Activated naive CD8-positive, alpha-beta T cell (primary cell): ENCODE measurements at regions not wholly inside any gene's neighbourhood (a gene's known extent, or its start where the extent isn't known, plus 50 kb on each side); places are given as distances from the start of the nearest gene placed in this dataset.

Source experiments
- H3K27ac Mint-ChIP-seq: one replicate; pipeline ENCODE4 v1.8.0; 2021; ENCODE audit warnings: mixed read lengths
- H3K27me3 Mint-ChIP-seq: one replicate; pipeline ENCODE4 v1.8.0; 2021; ENCODE audit warnings: mixed read lengths
- H3K36me3 Mint-ChIP-seq: one replicate; pipeline ENCODE4 v1.8.0; 2021; ENCODE audit warnings: mixed read lengths
- H3K4me1 Mint-ChIP-seq: one replicate; pipeline ENCODE4 v1.8.0; 2021; ENCODE audit warnings: low read depth, mixed read lengths
- H3K4me3 Mint-ChIP-seq: one replicate; pipeline ENCODE4 v1.8.0; 2021; ENCODE audit warnings: mild to moderate bottlenecking, mixed read lengths
- H3K9me3 Mint-ChIP-seq: one replicate; pipeline ENCODE4 v1.8.0; 2021; ENCODE audit warnings: low read depth, mixed read lengths

DNA sequence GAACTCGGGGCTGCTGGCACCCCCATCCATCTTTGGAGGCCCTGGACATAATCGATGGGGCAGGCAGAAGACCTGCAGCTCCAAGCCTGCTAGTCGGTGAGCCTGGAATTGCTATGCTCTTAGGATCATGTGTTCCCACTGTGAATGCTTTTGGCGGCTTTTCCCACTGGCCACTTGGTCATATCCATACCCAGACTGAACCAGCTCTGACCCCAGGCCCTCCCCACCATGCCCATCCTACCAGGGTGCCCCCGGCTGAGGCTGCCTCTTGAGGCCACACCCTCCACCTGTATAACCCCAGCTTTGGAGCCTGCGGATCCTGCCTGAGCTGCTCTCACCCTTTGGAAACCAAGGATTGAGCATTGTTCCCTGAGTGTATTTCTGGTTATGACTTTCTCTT lies 113.5 kb downstream of the TENT4A start:
- H3K27me3 Mint-ChIP-seq, result peaks cover 10% of the 10 kb centered on the region
- H3K9me3 Mint-ChIP-seq, result peaks cover 2% of the 10 kb centered on the region
- no peak overlapping the region for H3K4me3 Mint-ChIP-seq
- H3K27ac Mint-ChIP-seq, result no peak overlapping the region
- peaks cover 31% of the 10 kb centered on the region for H3K4me1 Mint-ChIP-seq
- H3K36me3 Mint-ChIP-seq, result no peaks in the 10 kb centered on the region

DNA sequence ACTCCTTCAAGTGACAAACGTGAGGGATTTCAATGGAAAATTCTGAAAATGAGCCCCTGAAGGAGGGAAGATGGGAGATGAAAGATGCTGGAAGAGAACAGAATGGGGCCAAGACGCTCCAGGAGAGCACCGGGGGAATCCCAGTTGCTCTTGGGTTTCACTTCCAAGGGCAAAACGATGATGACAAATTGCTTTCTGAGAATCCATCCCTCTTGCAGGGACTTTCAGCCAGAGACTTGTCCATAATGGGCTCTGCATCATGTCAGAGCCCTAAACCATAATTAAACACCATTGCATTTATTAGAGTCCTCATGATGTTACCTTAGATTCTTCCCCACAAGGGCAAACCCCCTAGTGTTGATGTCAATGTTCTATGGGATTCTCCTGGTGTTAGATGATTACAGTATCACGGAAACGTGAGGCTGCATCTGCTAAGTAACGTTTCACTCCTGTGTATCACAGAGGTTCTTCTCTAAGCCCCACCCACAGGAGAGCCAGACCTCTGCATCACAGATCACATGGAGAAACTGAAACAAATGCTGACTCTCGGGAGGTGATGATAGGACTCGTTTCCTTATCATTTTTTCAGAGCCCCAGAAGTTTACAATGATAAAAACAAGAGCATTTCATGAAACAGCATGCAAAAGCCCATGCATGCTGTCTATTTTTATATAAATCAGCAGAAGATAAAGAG lies 114.4 kb downstream of the TENT4A start:
- Mint-ChIP-seq H3K27ac (peak overlapping the region; percentile 70), H3K36me3 (no peaks in the 10 kb centered on the region), H3K4me3 (peak overlapping the region; percentile 82), H3K9me3 (no peaks in the 10 kb centered on the region), H3K4me1 (peaks cover 32% of the 10 kb centered on the region), H3K27me3 (peaks cover 10% of the 10 kb centered on the region)

DNA sequence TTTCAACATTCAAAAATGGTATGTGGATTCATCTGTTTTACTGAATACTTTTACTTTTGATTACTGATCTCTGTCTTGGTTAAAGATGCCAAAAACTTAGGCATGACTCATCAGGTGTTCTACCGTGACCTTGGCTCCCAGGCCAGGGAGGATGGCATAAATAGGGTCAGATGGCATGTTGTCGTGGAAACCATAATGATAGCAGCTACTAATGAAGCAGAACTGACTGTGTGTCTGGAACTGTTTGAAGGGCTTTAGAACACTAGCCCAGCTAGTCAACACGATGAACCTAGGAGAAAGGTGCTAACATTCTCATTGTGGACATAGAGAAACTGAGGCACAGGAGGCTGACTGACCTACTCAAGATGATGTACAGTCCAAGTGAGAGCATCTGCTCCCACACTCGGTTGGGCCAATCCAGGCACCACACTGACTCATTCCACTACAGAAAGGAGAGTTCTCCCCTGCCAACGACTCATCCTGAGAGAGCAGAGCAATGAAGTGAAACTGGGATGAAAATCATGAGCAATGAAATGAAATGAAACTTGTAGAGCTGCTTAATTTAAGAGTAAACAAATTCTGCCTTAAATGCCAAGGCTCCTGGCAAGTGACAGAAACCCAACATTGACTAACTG lies 116.0 kb downstream of the TENT4A start:
- peak overlapping the region; percentile 30 for H3K4me3 Mint-ChIP-seq
- H3K27ac Mint-ChIP-seq, result peak overlapping the region; percentile 78
- peaks cover 7% of the 10 kb centered on the region for H3K27me3 Mint-ChIP-seq
- H3K4me1 Mint-ChIP-seq, result peaks cover 32% of the 10 kb centered on the region
- H3K36me3 Mint-ChIP-seq, result no peaks in the 10 kb centered on the region
- H3K9me3 Mint-ChIP-seq, result no peaks in the 10 kb centered on the region

DNA sequence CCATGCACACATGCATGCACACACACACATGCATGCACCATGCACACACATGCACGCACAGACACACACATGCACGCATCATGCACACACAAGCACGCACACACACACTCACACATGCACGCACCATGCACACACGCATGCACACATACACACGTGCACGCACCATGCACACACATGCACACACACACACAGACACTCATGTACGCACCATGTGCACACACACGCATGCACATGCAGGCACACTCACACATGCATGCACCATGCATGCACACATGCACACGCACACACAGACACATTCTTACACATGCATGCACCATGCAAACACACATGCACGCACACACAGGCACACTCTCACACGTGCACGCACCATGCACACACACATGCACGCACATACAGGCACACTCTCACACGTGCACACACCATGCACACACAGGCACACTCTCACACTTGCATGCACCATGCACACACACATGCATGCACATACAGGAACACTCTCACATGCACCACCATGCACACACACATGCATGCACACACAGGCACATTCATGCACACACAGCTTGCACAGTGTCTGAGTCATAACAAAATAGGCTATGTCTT lies 117.5 kb downstream of the TENT4A start:
- H3K4me3 Mint-ChIP-seq, result no peak overlapping the region

DNA sequence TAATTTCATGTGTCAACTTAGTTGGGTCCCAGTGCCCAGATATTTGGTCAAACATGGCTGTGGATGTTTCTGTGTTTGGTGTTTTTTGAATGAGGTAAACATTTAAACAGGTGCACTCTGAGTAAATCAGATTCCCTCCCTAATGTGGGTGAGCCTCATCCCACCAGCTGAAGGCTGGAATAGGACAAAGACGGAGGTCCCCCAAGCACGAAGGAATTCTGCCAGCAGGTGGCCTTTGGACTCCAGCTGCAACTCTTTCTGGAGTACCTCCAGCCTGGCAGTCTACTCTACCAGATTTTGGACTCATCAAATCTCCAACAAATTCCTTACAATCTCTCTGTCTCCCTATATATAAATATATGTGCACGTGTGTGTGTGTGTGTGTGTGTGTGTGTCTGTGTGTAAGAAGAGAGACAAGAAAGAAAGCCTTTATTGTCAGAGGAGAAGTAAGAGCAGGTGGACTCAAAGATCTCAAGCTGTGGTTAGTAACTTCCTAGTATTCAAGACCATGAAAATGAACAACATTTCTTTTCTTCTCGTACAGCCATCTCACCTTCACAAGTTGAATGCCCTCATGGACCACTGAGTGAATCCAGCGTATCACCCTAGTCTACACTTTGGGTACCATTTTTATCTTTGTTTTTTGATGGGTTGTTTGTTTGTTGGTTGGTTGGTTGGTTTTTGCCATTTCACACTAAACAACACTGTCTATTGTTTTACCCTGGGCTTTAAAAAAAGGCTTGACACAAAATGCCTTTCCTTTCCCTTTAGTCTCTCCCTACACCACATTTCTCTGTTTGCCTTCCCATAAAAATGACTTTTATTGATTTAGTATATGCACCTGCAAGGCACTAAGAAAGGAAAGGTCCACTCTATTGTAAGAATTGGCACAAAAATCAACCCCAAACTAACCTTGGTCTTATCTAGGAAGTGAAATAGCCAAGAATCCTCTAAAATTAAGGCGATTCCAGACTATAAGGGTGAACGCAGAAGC lies 118.7 kb downstream of the TENT4A start:
- H3K4me1 Mint-ChIP-seq, result peaks cover 32% of the 10 kb centered on the region
- no peaks in the 10 kb centered on the region for H3K36me3 Mint-ChIP-seq
- H3K27me3 Mint-ChIP-seq, result peaks cover 2% of the 10 kb centered on the region
- H3K4me3 Mint-ChIP-seq, result no peak overlapping the region
- H3K9me3 Mint-ChIP-seq, result no peaks in the 10 kb centered on the region
- H3K27ac Mint-ChIP-seq, result no peak overlapping the region

More for the DNA sequence above, 117.5 kb downstream of the TENT4A start:
- Mint-ChIP-seq H3K9me3 (no peaks in the 10 kb centered on the region), H3K36me3 (no peaks in the 10 kb centered on the region), H3K27ac (no peak overlapping the region), H3K27me3 (peaks cover 2% of the 10 kb centered on the region), H3K4me1 (peaks cover 32% of the 10 kb centered on the region)

DNA sequence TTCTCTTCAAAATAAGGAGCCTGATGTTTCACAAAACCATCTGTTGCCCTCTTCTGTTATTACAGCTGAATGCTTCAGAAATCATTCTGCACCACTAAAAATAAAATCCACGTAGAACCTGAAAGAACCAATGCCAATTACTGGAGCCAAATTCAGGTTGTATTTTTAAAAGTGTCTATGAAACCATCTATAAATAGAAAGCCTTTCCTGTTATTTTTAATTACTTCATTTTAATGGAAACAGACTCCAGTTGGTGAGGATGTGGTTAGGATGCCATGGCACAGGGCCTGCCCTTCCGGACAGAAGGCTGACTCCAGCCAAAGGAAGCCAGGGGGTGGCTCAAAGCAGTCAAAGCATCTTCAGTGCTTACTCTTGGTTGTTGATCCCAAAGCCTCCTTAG lies 119.8 kb downstream of the TENT4A start:
- Mint-ChIP-seq H3K27ac (no peak overlapping the region), H3K36me3 (no peaks in the 10 kb centered on the region), H3K9me3 (no peaks in the 10 kb centered on the region), H3K27me3 (peaks cover 2% of the 10 kb centered on the region), H3K4me3 (no peak overlapping the region), H3K4me1 (peaks cover 24% of the 10 kb centered on the region)

DNA sequence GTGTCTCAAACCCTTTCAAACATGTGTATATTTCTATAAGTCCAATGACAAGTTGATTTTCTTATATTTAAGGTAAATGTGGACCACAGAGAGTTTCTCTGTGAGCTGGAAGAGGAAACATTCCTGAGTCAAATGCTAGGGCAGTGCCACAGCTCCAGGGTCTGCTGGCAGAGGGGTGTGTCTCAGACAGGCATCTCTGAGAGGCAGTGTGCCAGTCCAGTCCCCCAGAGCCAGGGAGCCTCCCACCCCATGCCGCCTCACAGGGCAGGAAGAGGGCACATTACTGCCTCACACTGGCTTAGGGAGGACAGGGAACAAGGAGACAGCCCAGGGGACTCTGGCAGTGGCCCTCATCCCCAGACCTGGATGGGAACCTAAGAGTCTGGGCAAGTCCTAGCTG lies 120.2 kb downstream of the TENT4A start:
- Mint-ChIP-seq H3K4me1 (peaks cover 20% of the 10 kb centered on the region), H3K27ac (no peak overlapping the region), H3K9me3 (no peaks in the 10 kb centered on the region), H3K36me3 (no peaks in the 10 kb centered on the region), H3K4me3 (no peak overlapping the region), H3K27me3 (peaks cover 2% of the 10 kb centered on the region)

DNA sequence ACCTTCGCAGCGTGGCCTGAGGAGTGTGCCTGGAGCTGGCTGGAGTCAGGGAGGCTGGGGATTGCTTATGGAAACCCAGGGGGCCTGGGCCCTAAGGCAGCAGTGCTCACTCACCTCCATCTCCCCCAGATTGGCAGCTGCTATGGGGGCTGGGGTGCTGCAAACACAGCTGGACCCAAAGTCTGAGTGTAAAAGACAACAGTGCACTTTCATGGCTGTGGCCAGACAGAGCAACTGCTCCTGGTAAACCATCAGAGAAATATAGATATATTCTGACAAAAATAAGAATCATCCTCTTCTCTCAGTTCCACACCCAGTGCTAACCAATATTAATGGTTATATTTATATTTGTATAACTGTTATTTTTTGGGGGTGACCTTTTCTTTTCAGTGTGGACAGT lies 123.9 kb downstream of the TENT4A start:
- H3K9me3 Mint-ChIP-seq, result no peaks in the 10 kb centered on the region
- no peak overlapping the region for H3K4me3 Mint-ChIP-seq
- no peaks in the 10 kb centered on the region for H3K36me3 Mint-ChIP-seq
- peaks cover 4% of the 10 kb centered on the region for H3K27me3 Mint-ChIP-seq
- H3K27ac Mint-ChIP-seq, result no peak overlapping the region
- peaks cover under 1% of the 10 kb centered on the region for H3K4me1 Mint-ChIP-seq

DNA sequence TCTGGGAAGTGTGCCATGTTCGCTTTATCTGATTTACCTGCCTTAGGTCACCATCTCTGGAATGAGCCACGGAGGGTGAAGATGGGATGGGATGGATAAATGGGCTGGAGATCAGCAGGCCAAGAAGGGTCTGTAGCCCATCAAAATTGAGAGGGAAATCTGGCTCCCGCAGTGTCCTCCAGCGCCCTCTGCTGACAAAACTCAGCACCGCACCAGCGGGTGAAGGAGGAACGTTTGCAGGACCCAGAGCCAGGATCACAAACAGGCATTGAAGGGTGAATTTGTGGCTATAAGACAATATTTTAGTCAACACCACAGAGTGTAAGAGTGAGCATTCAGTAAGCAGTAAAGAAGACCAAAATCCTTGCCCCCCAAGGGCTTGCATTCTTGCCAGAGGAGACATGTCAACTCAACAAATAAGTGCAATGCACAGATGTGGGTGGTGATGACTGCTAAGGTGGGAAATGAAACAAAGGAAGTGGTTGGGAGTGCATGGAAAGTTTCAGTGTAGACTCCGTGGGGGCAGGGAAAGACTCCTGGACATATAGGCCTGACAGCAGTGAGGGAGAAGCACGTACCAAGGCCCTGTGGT lies 124.4 kb downstream of the TENT4A start:
- no peak overlapping the region for H3K27ac Mint-ChIP-seq
- peaks cover 4% of the 10 kb centered on the region for H3K27me3 Mint-ChIP-seq
- H3K4me1 Mint-ChIP-seq, result no peaks in the 10 kb centered on the region
- H3K36me3 Mint-ChIP-seq, result no peaks in the 10 kb centered on the region
- no peak overlapping the region for H3K4me3 Mint-ChIP-seq
- no peaks in the 10 kb centered on the region for H3K9me3 Mint-ChIP-seq

DNA sequence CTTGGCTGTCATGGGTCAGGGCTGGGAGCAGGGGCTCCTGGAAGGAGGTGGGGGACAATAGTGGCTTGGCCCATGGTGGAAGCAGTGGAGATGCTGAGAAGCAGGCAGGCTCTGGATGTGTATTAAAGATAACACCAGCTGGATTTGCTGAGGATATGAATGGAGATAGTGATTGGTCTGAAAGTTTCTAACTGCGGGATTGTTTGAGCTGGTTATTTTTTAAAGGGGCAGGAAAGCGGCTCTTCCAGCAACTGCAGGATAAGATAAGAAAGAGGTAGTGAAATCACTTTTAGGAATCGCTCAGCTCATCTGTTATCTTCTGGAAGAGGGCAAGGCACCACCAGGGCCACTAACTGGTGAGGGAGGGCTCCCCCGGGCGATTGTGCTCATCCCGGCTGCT lies 125.5 kb downstream of the TENT4A start:
- H3K36me3 Mint-ChIP-seq, result no peaks in the 10 kb centered on the region
- no peak overlapping the region for H3K4me3 Mint-ChIP-seq
- H3K27me3 Mint-ChIP-seq, result peaks cover 5% of the 10 kb centered on the region
- no peaks in the 10 kb centered on the region for H3K9me3 Mint-ChIP-seq
- no peaks in the 10 kb centered on the region for H3K4me1 Mint-ChIP-seq
- no peak overlapping the region for H3K27ac Mint-ChIP-seq

DNA sequence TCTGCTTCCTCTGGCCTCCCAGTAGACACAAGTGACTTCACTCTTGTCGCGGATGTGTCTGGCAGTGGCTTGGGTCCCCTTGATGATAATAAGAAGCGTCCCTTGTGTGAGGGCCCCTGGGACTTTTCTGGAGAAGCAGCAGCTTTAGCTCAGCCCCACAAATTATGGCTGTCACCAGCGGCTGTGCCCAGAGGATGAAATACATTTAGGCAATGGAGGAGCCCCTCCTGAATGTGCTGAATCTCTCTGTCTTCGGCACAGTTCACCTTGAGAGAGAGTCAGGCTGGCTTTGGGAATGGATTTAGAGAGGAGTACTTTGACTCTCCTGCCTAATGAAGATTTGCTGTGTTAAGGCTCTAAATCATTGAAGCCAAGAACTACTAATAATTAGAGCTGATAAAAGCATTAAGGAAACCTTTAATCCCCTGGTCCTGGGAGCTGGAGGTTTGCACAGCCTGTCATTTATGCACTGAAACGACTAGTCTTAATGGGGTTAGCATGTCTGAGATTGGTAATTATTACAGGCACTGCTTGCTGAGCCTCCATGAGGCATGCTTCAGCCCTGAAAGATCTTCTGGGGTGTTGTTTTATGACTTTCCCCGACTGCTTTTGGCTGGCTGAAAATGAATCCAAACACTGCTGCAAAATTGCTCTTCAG lies 127.0 kb downstream of the TENT4A start:
- no peaks in the 10 kb centered on the region for H3K36me3 Mint-ChIP-seq

DNA sequence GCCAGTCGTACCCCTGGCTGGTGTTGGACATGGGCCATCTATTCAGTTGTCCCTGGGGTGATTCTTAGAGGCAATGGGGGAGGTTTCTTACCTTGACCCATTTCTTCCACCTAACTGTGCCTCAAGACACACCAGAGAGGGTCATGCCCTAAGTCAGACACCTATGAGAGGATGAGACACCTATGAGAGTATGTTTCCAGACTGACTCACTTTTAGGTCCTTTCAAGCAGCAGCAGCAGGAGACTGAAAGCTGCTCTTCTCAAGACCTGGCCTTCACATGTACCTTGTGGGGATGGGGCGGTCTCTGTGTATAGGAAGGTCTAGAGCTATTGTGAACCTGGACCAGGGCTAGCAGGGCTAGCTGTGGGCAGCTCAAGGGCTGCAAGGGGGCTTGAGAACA lies 130.1 kb downstream of the TENT4A start:
- Mint-ChIP-seq H3K9me3 (no peaks in the 10 kb centered on the region), H3K27ac (no peak overlapping the region), H3K4me3 (no peak overlapping the region)

More for the DNA sequence above, 127.0 kb downstream of the TENT4A start:
- Mint-ChIP-seq H3K4me3 (no peak overlapping the region), H3K9me3 (no peaks in the 10 kb centered on the region), H3K4me1 (no peaks in the 10 kb centered on the region), H3K27me3 (peaks cover 5% of the 10 kb centered on the region), H3K27ac (no peak overlapping the region)

DNA sequence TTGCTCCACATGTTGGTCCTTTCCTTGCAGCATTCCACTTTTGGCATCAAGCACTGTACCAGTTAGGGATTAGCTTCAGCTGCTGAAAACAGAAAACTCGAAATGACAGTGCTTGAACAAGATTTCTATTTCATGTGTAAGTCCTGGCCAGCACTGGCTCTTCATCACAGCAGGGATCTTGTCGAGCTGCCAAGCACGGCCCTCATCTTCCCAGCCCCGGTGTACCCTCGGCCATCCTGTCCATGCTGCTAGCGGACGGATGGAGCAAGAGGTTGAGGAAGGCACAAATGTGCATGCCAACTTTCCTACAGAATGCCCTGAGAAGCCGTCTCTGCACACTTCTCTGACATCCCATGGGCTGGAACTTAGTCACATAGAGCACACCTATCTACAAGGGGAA lies 130.6 kb downstream of the TENT4A start:
- H3K4me1 Mint-ChIP-seq, result peaks cover 8% of the 10 kb centered on the region
- H3K27me3 Mint-ChIP-seq, result peaks cover 4% of the 10 kb centered on the region
- H3K9me3 Mint-ChIP-seq, result no peaks in the 10 kb centered on the region
- no peak overlapping the region for H3K4me3 Mint-ChIP-seq
- no peaks in the 10 kb centered on the region for H3K36me3 Mint-ChIP-seq
- no peak overlapping the region for H3K27ac Mint-ChIP-seq

More for the DNA sequence above, 130.1 kb downstream of the TENT4A start:
- Mint-ChIP-seq H3K27me3 (peaks cover 4% of the 10 kb centered on the region), H3K36me3 (no peaks in the 10 kb centered on the region), H3K4me1 (peaks cover 8% of the 10 kb centered on the region)

DNA sequence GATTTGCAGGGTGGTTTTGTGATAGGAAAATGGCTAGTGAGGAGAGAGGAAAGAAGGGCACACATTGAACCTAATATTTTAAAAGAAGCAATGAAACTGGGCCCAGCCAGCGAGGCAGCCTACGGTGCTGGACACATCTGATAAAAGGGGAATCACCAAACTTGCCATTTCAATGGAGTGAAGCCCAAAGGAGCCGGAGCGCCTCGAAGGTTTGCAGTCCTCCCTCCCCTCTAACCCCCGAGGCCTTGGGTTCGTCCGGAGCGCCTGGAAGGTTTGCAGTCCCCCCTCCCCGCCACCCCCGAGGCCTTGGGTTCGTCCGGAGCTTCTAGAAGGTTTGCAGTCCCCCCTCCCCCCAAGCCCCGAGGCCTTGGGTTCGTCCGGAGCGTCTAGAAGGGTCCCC lies 132.6 kb downstream of the TENT4A start:
- Mint-ChIP-seq H3K36me3 (no peaks in the 10 kb centered on the region), H3K27ac (no peak overlapping the region), H3K4me1 (peaks cover 8% of the 10 kb centered on the region), H3K27me3 (peaks cover 4% of the 10 kb centered on the region), H3K4me3 (no peak overlapping the region), H3K9me3 (no peaks in the 10 kb centered on the region)
